Mesenchymal stem cell (in vitro differentiated cells and primary cell): ENCODE measurements at regions not wholly inside any gene's neighbourhood (a gene's known extent, or its start where the extent isn't known, plus 50 kb on each side); places are given as distances from the start of the nearest gene placed in this dataset.
A peak's percentile ranks its signal among the peaks of the same experiment; 100 is the strongest.

Experiments
- DNase-seq: peaks from one replicate; pipeline ENCODE4 v3.0.0-alpha.2; 2013
- H2AFZ ChIP-seq: one replicate; pipeline ENCODE4 v1.6.1; 2013; ENCODE audit warnings: low read depth, mild to moderate bottlenecking, control low read depth, inconsistent platforms, low read length, moderate library complexity
- H2AK5ac ChIP-seq: 2 replicates; pipeline ENCODE4 v1.6.1; 2013; ENCODE audit warnings: low read length, moderate library complexity, mild to moderate bottlenecking, inconsistent platforms; ENCODE audit not compliant: severe bottlenecking
- H2BK120ac ChIP-seq: one replicate; pipeline ENCODE4 v1.6.1; 2013; ENCODE audit warnings: low read depth, mild to moderate bottlenecking, inconsistent platforms, low read length, moderate library complexity
- H2BK12ac ChIP-seq, 2 experiments: one replicate each; pipeline ENCODE4 v1.6.1; 2013; ENCODE audit warnings: inconsistent platforms in 2 of 2, low read length in 2 of 2, mild to moderate bottlenecking in 2 of 2, moderate library complexity in 2 of 2, control low read depth in 1 of 2
- H2BK15ac ChIP-seq: one replicate; pipeline ENCODE4 v1.6.1; 2013; ENCODE audit warnings: mild to moderate bottlenecking, low read depth, inconsistent platforms; ENCODE audit not compliant: poor library complexity, severe bottlenecking
- H2BK5ac ChIP-seq: 2 replicates; pipeline ENCODE4 v1.6.1; 2013; ENCODE audit warnings: low read depth, mild to moderate bottlenecking, low read length, control low read depth, inconsistent platforms; ENCODE audit not compliant: poor library complexity, severe bottlenecking
- H3K14ac ChIP-seq, 2 experiments: one replicate each; pipeline ENCODE4 v1.6.1; 2013; ENCODE audit warnings: inconsistent platforms in 2 of 2, low read length in 2 of 2, control low read depth in 1 of 2, mild to moderate bottlenecking in 1 of 2, moderate library complexity in 1 of 2
- H3K18ac ChIP-seq, 2 experiments: one replicate each; pipeline ENCODE4 v1.6.1; 2013; ENCODE audit warnings: inconsistent platforms in 2 of 2, low read length in 2 of 2, control low read depth in 1 of 2, low read depth in 1 of 2, mild to moderate bottlenecking in 1 of 2
- H3K23ac ChIP-seq, 2 experiments: one replicate each; pipeline ENCODE4 v1.6.1; 2013; ENCODE audit warnings: inconsistent platforms in 2 of 2, low read length in 2 of 2, mild to moderate bottlenecking in 2 of 2, moderate library complexity in 2 of 2, control low read depth in 1 of 2
- H3K27ac ChIP-seq: 2 replicates; pipeline ENCODE4 v1.5.1; 2013; ENCODE audit warnings: mild to moderate bottlenecking, moderate library complexity, low read length, control low read depth, inconsistent platforms; ENCODE audit not compliant: poor library complexity, severe bottlenecking
- H3K27me3 ChIP-seq, 2 experiments: 2 replicates each; pipeline versions ENCODE4 v1.6.1 to v1.7.0; 2013; ENCODE audit warnings: low read length in 2 of 2, mild to moderate bottlenecking in 2 of 2, moderate library complexity in 2 of 2, control low read depth in 1 of 2, inconsistent platforms in 1 of 2; ENCODE audit not compliant: control insufficient read depth in 1 of 2, insufficient read depth in 1 of 2
- H3K36me3 ChIP-seq, 2 experiments: 2 replicates each; pipeline versions ENCODE4 v1.6.1 to v1.7.0; 2013; ENCODE audit warnings: low read length in 2 of 2, control low read depth in 1 of 2, inconsistent platforms in 1 of 2, low read depth in 1 of 2, mild to moderate bottlenecking in 1 of 2; ENCODE audit not compliant: insufficient read depth in 2 of 2, control insufficient read depth in 1 of 2
- H3K4ac ChIP-seq, 2 experiments: one replicate each; pipeline ENCODE4 v1.6.1; 2013; ENCODE audit warnings: inconsistent platforms in 2 of 2, low read length in 2 of 2, mild to moderate bottlenecking in 2 of 2, moderate library complexity in 2 of 2, control low read depth in 1 of 2, low read depth in 1 of 2
- H3K4me1 ChIP-seq: 2 replicates; pipeline ENCODE4 v1.6.1; 2013; ENCODE audit warnings: low read depth, low read length, control low read depth; ENCODE audit not compliant: control insufficient read depth, insufficient read depth
- H3K4me2 ChIP-seq: 2 replicates; pipeline ENCODE4 v1.6.1; 2013; ENCODE audit warnings: low read length, mild to moderate bottlenecking, inconsistent platforms; ENCODE audit not compliant: poor library complexity, severe bottlenecking
- H3K4me3 ChIP-seq, 2 experiments: 2 replicates each; pipeline versions ENCODE4 v1.5.1 to v1.7.0; 2013; ENCODE audit warnings: low read length in 2 of 2, mild to moderate bottlenecking in 2 of 2, control low read depth in 1 of 2, low read depth in 1 of 2; ENCODE audit not compliant: insufficient read depth in 1 of 2
- H3K79me1 ChIP-seq: replicated peaks from 2 replicates; pipeline ENCODE4 v1.6.1; 2013; ENCODE audit warnings: mild to moderate bottlenecking, control low read depth, low read length, inconsistent platforms; ENCODE audit not compliant: poor library complexity, severe bottlenecking
- H3K9ac ChIP-seq: 2 replicates; pipeline ENCODE4 v1.7.0; 2013; ENCODE audit warnings: mild to moderate bottlenecking, low read length, moderate library complexity
- H3K9me3 ChIP-seq: 2 replicates; pipeline ENCODE4 v1.7.0; 2013; ENCODE audit warnings: mild to moderate bottlenecking, low read length; ENCODE audit not compliant: control insufficient read depth
- H4K8ac ChIP-seq: one replicate; pipeline ENCODE4 v1.6.1; 2013; ENCODE audit warnings: inconsistent platforms, mild to moderate bottlenecking, low read length, moderate library complexity
- H4K91ac ChIP-seq: one replicate; pipeline ENCODE4 v1.6.1; 2013; ENCODE audit warnings: mild to moderate bottlenecking, low read length, inconsistent platforms
- WGBS: methylation state at CpG from one replicate; pipeline ENCODE4 v1.1.7; 2013; ENCODE audit warnings: mixed read lengths; 5-methylcytosine and 5-hydroxymethylcytosine counted together

- WGBS: 73% methylated on average over 2 of the region's 2 CpGs
- Histone ChIP-seq H4K8ac (no peak overlapping the region), H2BK15ac (no peak overlapping the region), H3K79me1 (no peaks in the 10 kb centered on the region), H3K27me3 (no peaks in the 10 kb centered on the region), H2AFZ (no peak overlapping the region), H2BK120ac (no peak overlapping the region), H3K4me2 (no peak overlapping the region), H3K4me3 (peak overlapping the region in 1 of 2 experiments; percentile 12), H2AK5ac (no peak overlapping the region), H3K27ac (no peak overlapping the region), H3K14ac (no peak overlapping the region), H3K4ac (no peak overlapping the region), H3K18ac (no peak overlapping the region), H2BK12ac (no peak overlapping the region), H3K23ac (no peak overlapping the region), H4K91ac (no peak overlapping the region), H3K9ac (peak overlapping the region; percentile 27), H3K36me3 (no peaks in the 10 kb centered on the region), H2BK5ac (no peak overlapping the region), H3K9me3 (no peaks in the 10 kb centered on the region), H3K4me1 (no peaks in the 10 kb centered on the region)
- DNase-seq: no peak
Observed at GRCh38 chr17:71251276-71251675, 869.5 kb upstream of the SOX9 start.

GRCh38 chr17:71251951-71252350, 868.9 kb upstream of the SOX9 start:
- Histone ChIP-seq H3K27ac (no peak overlapping the region), H3K9ac (peak overlapping the region; percentile 27), H3K27me3 (no peaks in the 10 kb centered on the region), H2BK12ac (no peak overlapping the region), H3K79me1 (no peaks in the 10 kb centered on the region), H3K4ac (no peak overlapping the region), H3K9me3 (no peaks in the 10 kb centered on the region), H3K4me2 (no peak overlapping the region), H2BK120ac (no peak overlapping the region), H2AFZ (no peak overlapping the region), H3K18ac (no peak overlapping the region), H3K36me3 (no peaks in the 10 kb centered on the region), H2BK15ac (no peak overlapping the region), H2BK5ac (no peak overlapping the region), H4K91ac (no peak overlapping the region), H3K4me1 (no peaks in the 10 kb centered on the region), H4K8ac (no peak overlapping the region), H3K14ac (no peak overlapping the region), H2AK5ac (no peak overlapping the region), H3K23ac (no peak overlapping the region), H3K4me3 (peak overlapping the region in 1 of 2 experiments; percentile 46)
- WGBS: no CpG with 5 or more reads among the region's 2 CpGs
- DNase-seq: no peak

GRCh38 chr17:71252436-71252835, 868.4 kb upstream of the SOX9 start:
- Histone ChIP-seq H3K23ac (no peak overlapping the region), H2BK12ac (no peak overlapping the region), H3K79me1 (no peaks in the 10 kb centered on the region), H3K4me3 (no peak overlapping the region), H3K9ac (no peak overlapping the region), H4K91ac (no peak overlapping the region), H2AFZ (no peak overlapping the region), H3K4me1 (no peaks in the 10 kb centered on the region), H2BK15ac (no peak overlapping the region), H3K4ac (no peak overlapping the region), H3K27ac (no peak overlapping the region), H2AK5ac (no peak overlapping the region), H3K14ac (no peak overlapping the region), H2BK5ac (no peak overlapping the region), H4K8ac (no peak overlapping the region), H3K36me3 (no peaks in the 10 kb centered on the region), H2BK120ac (no peak overlapping the region), H3K9me3 (no peaks in the 10 kb centered on the region), H3K18ac (no peak overlapping the region), H3K4me2 (no peak overlapping the region), H3K27me3 (no peaks in the 10 kb centered on the region)
- WGBS: no CpG with 5 or more reads among the region's 1 CpG
- DNase-seq: no peak

GRCh38 chr17:71257096-71257495, 863.7 kb upstream of the SOX9 start:
- DNase-seq: no peak

More at GRCh38 chr17:71257096-71257495, 863.7 kb upstream of the SOX9 start:
- H2BK120ac ChIP-seq: no peak overlapping the region
- no peaks in the 10 kb centered on the region for H3K9me3 ChIP-seq
- H3K36me3 ChIP-seq: no peaks in the 10 kb centered on the region
- H3K4ac ChIP-seq: no peak overlapping the region
- no peak overlapping the region for H3K4me3 ChIP-seq
- no peaks in the 10 kb centered on the region for H3K27me3 ChIP-seq
- H3K27ac ChIP-seq: no peak overlapping the region
- no peak overlapping the region for H2AK5ac ChIP-seq
- no peak overlapping the region for H4K8ac ChIP-seq
- H2AFZ ChIP-seq: no peak overlapping the region
- H3K4me2 ChIP-seq: no peak overlapping the region
- H2BK5ac ChIP-seq: no peak overlapping the region
- no peaks in the 10 kb centered on the region for H3K4me1 ChIP-seq
- H2BK15ac ChIP-seq: no peak overlapping the region
- no peak overlapping the region for H3K18ac ChIP-seq
- no peak overlapping the region for H3K14ac ChIP-seq
- no peak overlapping the region for H3K9ac ChIP-seq
- no peak overlapping the region for H4K91ac ChIP-seq
- H2BK12ac ChIP-seq: no peak overlapping the region
- H3K79me1 ChIP-seq: no peaks in the 10 kb centered on the region
- no peak overlapping the region for H3K23ac ChIP-seq
- 80% methylated on average over 1 of the region's 2 CpGs for WGBS
